GM12892 (cell line): ENCODE measurements at regions not wholly inside any gene's neighbourhood (a gene's known extent, or its start where the extent isn't known, plus 50 kb on each side); places are given as distances from the start of the nearest gene placed in this dataset.

Experiments
- POLR2A ChIP-seq: IDR thresholded peaks from 2 replicates; pipeline ENCODE4 v1.6.1; 2011; ENCODE audit warnings: low read depth, low read length, control low read depth
- TAF1 ChIP-seq: IDR thresholded peaks from 2 replicates; pipeline ENCODE4 v1.6.1; 2011; ENCODE audit warnings: low read depth, mild to moderate bottlenecking, control low read depth, low read length, borderline replicate concordance

DNA sequence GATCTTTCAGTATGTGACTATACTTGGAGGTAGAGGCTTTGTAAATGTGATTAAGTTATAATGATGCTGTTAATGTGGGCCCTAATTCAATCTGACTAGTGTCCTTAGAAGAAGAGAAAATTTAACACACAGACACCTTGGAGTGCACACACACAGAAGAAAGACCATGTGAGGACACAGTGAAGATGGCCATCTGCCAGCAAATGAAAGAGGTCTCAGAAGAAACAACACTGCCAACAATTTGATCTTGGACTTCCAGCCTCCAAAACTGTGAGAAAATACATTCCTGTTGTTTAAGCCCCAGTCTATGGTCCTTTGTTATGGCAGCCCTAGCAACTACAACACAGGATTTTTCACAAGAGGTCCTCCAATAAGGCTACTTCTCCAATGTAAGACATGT is 120.9 kb upstream of the ABCB5 start:
- TF ChIP-seq POLR2A (no peak), TAF1 (no peak)
